T follicular helper cell (primary cell): ENCODE measurements at regions not wholly inside any gene's neighbourhood (a gene's known extent, or its start where the extent isn't known, plus 50 kb on each side); places are given as distances from the start of the nearest gene placed in this dataset.
"Not testable (repeated sequence)": the region's sequence is repeated elsewhere in the genome, so short reads cannot be mapped to it uniquely, and the experiment has no call there.

Experiments used
- DNase-seq: peaks from one replicate; pipeline ENCODE4 v3.0.0-alpha.2; 2020; ENCODE audit warnings: low read depth

DNA sequence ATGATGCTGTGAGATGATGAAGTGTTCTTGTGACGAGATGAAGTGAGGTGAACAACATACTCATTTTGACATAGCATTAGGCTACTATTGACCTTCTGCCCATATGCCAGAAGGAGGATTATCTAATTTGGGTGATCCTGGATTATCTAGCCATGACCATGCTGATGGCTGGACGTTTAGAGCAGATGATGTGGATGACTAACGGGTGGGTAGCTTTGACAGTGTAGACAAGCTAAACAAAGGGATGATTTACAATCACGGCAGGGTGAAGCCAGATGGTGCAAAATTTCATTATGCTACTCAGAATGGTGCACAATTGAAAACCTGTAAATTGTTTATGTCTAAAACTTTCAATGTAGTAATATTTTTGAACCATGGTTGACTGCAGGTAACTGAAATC is 2403.4 kb upstream of the ACO1 start:
- no peak for DNase-seq

DNA sequence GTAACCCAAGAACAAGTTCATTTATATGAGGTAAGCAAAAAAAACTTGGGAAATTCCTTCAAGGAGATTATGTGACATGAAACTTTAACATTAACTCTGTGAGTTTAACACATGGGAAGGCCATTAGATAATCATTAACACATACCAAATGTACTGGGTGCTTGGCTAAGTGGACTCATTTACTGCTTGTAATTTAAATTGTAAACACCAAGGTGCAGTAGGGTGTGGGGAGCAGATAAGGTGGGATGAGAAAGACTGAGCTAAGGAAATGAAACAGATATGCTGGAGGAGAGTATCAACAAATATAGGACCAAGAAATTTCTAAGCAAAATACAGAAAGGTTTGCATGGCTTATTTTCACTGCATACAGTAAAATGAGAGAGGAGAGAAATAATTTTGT is 2384.8 kb upstream of the ACO1 start:
- no peak for DNase-seq

DNA sequence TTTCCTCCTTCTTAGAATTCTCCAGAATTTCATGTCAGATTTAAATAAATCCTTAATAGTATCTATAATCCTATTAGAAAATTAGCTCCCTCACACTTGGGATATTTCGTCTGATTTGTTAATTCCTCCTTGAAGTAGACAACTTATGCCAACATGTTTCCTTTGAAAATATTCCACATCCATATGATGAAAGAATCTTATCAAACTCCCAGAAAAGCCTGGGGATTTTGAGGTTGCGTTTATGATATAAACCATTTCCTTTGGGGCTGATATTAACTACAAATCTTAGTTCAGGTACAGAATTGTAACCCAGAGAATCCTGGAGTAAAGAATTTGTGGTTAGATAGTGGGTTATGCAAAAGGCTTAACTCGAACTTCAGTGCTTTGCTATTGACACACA is 2373.8 kb upstream of the ACO1 start:
- no peak for DNase-seq

DNA sequence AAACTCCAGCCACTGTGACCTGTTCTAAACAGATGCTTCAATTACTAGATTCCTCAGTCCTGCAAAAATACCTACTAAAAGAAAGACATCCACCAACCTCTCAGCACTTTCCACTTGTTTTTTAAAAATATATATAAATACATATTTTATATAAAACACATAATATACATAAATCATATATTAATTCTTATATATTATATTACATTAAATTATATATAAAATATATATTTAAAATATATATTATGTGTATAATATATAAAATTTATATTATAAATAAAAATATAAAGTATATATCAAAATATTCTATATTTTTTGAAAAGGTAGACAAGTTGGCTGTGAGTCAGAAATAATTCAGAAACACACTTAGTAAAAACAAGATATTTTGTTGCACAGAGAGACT is 2371.8 kb upstream of the ACO1 start:
- no peak for DNase-seq

DNA sequence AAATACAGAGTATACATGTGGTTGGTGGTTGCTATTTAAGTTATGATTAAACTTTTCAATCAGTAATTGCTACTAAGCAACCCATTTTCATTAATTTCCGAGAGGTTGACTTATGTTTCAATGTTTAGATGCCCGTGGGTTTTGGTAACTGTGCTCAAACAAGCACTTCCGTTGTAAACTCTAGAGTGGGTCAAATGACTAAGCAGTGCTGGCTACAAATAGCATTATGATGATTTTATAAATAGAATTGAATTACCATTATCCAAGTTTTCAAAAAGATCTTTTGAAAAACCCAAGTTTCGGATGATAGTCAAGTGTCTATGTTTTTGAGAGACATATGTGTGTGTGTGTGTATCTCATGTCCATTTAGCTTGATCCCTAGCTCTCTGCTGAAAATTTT is 2369.4 kb upstream of the ACO1 start:
- DNase-seq, result no peak

DNA sequence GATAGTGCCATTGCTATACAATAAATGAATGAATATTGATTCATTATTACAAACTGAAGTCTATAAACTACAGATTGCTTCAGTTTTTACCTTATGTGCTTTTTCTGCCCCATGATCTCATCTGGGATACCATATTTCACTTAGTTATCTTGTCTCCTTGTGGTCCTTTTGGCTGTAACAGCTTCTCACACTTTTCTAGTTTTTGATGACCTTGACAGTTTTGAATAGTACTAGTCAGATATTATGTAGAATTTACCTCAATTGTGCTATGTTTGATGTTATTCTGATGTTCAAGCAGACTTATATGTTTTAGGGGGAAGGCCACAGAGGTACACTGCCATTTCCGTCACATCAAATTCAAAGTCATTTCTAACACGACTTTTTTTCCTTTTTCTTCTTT is 2364.3 kb upstream of the ACO1 start:
- no peak for DNase-seq

DNA sequence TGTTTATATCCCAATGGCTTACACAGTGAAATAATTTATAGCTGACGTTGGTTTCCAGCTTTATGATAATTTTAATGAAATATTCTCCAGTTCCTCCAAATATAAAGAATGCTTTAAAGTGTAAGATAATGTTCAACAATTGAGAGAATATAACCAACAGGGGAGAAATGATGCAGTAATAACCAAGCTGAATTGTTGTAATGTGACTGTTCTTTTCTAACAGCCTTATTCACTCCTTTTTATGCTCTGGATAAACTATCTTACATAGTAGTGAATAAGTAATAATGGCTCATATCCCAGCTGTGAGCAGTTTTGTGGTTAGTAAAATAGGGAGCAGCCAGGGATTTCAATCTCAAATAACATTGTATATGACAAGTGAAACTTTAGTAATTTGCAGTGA is 2348.7 kb upstream of the ACO1 start:
- no peak for DNase-seq

DNA sequence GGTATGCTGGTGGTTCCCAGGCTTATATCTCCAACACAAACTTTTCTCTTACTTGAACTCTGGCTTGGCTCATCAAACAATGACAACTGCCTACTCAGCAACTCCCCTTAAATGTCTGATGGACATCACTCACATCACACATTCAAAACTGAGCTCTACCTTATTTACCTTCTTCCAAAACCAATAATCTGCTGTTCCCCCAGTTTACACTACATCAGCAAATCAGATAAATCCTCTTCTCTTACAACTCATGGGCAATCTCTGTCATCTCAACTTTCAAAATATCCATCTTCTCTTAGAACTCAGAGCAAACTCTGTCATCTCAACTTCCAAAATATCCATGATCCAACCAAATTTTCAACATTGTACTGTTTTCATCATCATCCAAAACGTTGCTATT is 2347.9 kb upstream of the ACO1 start:
- DNase-seq, result no peak

DNA sequence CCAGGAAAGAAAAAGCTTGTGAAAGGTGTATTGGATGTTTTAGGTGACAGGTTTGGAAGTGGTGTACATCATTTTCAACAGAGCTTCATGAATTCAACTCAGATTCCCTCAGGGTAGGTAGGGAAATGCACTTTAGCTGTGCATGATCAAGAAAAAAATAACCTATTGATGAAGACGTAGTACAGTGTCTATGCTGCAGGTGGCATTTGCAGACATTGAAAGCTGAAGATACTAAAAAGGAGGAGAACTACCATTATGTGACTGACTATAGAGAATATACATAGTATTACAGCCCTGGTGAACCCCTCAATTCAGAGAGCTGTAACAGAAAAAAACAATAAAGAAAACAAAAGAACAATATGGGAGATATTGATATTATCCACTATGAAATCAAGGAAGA is 2344.7 kb upstream of the ACO1 start:
- no peak for DNase-seq

DNA sequence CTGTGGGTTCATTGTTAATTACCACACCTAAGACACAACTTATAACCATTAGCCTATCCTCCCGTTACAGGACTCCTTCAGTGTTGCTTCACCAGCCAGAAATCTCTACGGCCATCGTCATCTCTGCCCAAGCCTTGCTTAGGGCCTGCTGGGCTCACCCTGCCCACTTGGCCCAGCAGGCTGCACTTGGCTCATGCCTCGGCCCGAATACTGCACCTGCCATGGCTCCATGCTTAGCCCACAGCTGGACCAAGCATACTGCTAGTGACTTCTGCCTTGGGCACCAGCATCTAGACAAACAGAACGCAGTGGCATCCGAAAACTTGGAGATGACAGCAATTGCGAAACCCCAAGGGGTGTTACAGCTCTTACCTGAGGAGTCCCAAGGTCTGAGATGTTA is 2336.0 kb upstream of the ACO1 start:
- no peak for DNase-seq

DNA sequence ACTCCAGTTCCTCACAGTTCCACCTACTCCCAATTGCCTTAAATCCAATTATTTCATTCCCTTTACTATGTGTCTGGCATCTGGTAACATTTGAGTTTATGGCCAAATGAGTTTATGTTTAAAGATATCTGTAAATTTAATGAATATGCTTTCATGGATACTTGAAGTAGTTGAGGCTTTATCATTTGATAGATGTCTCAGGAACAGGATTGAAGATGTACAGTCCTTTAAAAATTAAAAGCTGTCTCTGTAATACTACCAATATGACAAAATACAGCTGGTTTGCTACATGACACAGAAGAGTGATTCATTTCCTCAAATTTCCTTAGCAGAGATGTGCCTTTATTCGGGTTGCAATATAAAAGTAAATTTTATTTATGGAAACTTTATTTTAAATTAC is 2326.0 kb upstream of the ACO1 start:
- no peak for DNase-seq

DNA sequence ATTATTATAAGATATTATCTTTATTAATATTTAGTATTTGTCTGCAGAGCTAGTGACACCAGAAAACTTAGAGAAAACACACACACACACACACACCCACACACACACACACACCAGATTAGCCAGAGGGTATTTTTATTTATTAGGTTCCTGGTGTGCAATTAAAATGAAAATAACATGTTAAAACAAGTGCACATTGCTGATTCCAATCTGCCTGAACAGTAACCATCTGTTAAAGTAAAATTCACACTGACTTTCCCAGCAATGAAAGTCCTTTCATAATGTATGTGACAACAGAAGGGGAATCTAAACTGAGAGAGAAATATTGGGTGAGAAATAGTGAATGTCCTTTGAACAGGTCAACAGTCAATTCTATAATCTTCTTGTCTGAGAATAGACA is 2323.5 kb upstream of the ACO1 start:
- no peak for DNase-seq

DNA sequence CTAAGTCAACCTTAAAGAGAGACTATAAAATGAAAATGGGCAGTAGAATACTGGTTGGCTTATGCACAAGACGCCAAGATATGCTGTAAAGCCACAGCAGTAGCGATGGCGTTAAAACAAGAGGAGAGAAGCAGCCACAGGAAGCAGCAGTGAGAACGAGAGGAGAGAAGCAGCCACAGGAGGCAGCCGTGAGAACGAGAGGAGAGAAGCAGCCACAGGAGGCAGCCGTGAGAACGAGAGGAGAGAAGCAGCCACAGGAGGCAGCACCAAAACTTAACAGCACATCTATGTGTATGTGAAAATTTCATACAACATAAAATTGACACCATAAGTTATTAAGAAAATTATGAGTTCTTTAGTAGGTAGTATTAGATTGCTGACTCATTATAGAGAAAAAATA is 2318.6 kb upstream of the ACO1 start:
- no peak for DNase-seq

DNA sequence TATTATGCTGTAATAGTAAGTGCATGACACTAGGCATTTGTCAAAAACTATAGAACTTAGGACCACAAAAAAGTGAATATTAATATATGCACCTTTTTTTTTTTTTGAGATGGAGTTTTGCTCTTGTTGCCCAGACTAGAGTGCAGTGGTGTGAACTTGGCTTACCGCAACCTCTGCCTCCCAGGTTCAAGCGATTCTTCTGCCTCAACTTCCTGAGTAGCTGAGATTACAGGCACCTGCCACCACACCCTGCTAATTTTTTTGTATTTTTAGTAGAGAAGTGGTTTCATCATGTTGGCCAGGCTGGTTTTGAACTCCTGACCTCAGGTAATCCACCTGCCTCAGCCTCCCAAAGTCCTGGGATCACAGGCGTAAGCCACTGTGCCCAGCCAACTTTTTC is 2315.2 kb upstream of the ACO1 start:
- DNase-seq, result not testable (repeated sequence)

DNA sequence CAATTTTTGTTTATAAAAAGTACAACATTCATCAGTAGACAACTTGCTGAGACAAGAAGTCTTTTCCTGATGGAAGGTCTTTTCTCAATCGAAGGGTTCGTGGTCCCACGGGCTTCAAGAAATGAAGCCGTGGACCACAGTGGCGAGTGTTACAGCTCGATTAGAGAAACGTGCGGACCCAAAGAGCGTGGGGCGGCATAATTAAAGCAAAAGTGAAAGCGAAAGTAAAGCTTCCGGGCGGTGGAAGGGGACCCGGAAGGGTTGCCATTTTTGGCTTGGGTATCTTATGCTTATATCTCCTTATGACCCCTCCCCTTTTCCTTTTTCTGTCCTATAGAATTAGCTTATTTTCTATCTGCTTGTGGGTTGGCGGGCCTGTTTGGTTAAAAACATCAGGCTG is 2309.4 kb upstream of the ACO1 start:
- DNase-seq, result no peak

DNA sequence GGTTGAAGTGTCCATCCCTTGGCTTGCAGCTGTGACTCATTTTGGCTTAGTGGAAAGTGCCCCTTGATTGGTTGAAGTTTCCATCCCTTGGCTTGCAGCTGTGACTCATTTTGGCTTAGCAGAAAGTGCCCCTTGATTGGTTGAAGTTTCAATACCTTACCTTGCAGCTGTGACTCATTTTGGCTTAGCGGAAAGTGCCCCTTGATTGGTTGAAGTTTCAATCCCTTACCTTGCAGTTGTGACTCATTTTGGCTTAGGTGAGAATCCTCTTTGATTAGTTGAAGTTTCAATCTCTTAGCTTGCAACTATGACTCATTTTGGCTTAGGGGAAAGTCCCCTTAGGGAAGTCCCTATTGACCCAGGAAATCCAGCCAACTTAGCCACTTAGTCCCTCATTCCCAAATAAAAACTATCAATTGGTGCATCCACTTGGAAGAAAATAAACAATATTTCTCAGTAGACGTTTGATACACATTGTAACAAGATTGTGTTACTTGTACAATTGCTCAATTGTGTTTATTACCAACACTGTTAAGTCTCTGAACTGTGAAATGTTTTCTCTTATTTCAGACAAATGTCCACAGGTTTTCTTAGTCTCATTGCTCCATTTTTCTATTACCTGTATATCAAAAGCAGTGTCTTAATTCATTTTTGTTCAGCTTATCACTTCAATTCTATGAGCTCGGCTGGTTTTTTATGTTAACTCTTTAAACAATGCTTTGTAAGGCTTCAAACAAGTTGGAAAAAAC is 2308.8 kb upstream of the ACO1 start:
- no peak for DNase-seq

DNA sequence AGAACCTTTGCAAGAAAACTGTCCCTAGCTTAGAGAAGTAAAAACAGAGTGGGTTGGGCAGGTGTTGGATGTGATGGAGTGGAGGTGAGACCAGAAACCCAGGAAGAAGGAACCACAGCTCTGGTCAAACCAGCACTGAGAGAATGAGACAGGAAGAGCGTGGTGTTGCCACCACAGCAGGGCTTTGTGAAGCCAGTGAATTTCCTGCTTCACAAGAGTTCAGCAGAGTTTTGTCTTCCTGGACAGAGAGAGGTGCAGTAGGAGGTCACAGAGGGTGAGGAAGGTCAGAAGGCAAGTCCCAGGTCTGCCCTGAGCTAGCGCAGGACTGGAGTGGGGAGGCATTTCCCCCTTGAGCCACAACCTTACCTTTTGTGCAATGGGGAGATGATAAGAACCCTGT is 2306.2 kb upstream of the ACO1 start:
- DNase-seq, result no peak

DNA sequence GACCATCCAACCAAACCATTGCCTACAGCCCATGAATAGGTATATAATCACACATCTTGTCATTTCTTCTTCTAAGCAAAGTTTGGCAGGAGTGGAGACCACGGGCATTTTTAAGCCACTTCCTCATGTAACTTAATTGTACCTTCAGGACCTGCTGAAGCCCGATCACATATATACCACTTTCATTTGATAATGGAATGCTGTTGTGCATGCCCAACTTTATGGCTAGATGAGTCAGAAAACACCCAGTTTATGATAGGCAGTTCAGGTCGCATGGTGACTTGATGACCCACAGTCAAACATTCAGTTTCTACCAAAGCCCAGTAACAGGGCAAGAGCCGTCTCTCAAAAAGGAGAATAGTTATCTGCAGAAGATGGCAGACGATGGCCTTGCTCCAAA is 2295.0 kb upstream of the ACO1 start:
- no peak for DNase-seq

DNA sequence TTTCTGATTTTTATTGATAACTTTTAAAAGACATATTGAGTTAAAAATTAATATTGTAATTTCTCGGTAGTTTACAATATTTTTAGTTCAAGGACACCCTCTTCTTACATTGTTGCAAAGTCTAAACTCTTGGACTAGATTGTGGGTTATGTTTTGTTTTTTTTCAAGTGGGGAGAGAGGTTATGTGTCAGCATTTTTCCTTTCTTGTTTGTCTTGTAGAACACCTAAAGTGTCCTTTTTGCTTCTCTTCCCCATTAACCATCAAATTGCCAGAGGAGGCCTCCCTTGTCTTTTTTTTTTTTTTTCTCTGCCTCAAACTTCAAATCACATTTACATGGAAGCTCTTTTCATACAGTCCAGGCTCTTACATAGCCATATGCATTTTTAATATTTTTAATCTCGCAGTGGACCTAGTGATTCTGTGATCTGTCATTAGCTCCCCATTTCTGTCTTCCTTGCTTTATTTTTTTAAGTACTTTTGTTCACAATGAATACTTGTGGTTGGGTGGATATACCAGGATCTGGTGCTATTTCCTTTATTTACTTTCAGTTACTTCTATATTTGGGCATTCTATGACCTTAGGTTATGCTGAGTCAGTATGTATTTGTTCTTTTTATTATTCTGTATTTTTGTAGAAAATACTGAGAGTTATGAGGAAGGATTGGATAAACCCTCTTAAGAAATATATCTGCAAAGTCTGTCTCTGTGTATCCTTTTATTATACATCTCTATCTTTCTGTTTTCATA is 2280.6 kb upstream of the ACO1 start:
- no peak for DNase-seq

DNA sequence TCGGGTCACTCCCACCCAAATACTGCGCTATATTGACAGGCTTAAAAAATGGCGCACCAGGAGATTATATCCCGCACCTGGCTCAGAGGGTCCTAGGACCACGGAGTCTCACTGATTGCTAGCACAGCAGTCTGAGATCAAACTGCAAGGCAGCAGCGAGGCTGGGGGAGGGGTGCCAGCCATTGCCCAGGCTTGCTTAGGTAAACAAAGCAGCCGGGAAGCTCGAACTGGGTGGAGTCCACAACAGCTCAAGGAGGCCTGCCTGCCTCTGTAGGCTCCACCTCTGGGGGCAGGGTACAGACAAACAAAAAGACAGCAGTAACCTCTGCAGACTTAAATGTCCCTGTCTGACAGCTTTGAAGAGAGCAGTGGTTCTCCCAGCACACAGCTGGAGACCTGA is 2277.3 kb upstream of the ACO1 start:
- DNase-seq, result not testable (repeated sequence)

DNA sequence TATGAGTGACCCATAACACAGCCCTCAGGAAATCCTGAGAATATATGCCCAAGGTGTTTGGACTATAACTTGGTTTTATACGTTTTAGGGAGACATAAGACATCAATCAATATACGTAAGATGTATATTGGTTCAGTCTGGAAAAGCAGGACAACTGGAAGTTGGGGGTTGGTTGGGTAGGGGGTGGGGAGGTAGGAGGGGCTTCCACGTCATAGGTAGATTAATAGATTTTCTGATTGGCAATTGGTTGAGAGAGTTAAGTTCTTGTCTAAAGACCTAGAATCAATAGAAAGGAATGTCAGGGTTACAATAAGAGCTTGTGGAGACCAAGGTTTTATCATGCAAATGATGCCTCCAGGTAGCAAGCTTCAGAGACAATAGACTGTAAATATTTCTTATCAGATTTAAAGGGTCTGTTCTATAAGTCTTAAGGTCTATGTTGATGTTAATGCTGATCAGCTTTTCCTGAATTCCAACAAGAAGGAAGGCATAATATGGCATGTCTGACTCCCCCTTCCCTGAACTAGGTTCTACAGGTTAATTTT is 2267.7 kb upstream of the ACO1 start:
- DNase-seq, result no peak

DNA sequence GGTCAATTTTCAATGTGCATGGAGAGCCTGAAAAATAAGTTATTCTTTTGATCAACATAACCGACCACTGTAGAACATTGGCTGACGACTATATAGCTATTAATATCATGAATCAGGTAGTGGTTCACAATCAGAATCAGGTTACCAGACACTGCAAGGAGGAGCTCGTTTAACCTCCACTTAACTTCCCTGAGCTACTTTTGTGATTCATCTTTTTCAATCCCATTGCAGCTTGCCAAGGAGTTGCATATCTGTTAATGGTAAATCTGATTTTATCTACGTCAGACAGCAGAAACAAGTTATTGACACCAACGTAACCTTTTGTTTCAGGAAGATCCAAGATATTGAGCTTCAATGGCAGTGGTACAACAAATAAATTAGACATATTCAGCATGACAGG is 2263.8 kb upstream of the ACO1 start:
- DNase-seq, result no peak

DNA sequence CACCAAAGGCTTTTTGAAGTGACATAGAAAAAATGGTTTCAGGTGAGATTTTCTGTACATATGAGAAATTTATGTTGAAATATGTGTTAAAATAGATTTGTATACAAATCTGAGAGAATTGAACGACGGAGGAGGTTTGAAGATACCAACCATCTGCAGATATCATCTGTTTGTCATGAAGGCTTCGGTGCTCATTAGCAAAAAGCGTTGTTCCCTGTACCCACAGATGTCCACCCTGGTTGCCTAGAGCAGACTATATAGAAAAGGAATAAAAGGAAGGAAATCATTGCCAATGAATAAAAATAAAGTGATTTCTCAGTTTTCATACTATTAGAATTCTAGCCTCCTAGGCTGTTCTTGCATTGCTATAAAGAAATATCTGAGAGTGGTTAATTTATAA is 2262.8 kb upstream of the ACO1 start:
- DNase-seq, result no peak

DNA sequence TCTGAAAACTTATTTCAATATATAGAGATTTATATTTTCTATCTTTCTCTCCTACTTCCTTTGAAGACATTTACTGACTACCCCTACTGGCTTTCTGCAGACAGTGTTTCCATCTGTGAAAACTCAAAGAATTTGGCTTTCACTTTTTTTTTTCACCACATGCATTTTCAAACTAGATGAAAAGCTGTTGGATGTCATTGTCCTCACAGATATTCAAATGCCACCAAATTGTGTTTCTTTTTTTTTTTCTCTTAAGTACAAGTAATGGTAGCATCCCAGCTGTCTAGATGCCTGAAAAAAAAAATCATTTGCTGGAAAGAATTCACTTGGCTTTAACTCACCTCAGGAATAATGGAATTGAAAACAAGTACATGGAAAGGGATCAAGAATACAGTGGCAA is 2258.6 kb upstream of the ACO1 start:
- DNase-seq, result no peak
